Mesendoderm (in vitro differentiated cells): ENCODE measurements at regions not wholly inside any gene's neighbourhood (a gene's known extent, or its start where the extent isn't known, plus 50 kb on each side); places are given as distances from the start of the nearest gene placed in this dataset.

Experiments used
- DNase-seq: peaks from one replicate; pipeline ENCODE4 v3.0.0; 2013
- H2AK5ac ChIP-seq: 2 replicates; pipeline ENCODE4 v1.6.1; 2013; ENCODE audit warnings: low read length, inconsistent platforms
- H2BK120ac ChIP-seq: 2 replicates; pipeline ENCODE4 v1.6.1; 2013; ENCODE audit warnings: low read depth, mild to moderate bottlenecking, low read length, moderate library complexity, mixed read lengths
- H2BK15ac ChIP-seq: replicated peaks from 2 replicates; pipeline ENCODE4 v1.6.1; 2013; ENCODE audit warnings: low read depth, mild to moderate bottlenecking, moderate library complexity
- H2BK5ac ChIP-seq: 2 replicates; pipeline ENCODE4 v1.6.1; 2013; ENCODE audit warnings: low read length, inconsistent platforms
- H3K18ac ChIP-seq: 2 replicates; pipeline ENCODE4 v1.6.1; 2013; ENCODE audit warnings: mild to moderate bottlenecking, low read length, mixed read lengths
- H3K23ac ChIP-seq: one replicate; pipeline ENCODE4 v1.6.1; 2013; ENCODE audit warnings: low read length
- H3K27ac ChIP-seq: 2 replicates; pipeline ENCODE4 v1.5.1; 2013; ENCODE audit warnings: low read depth, mild to moderate bottlenecking, inconsistent platforms, low read length, moderate library complexity
- H3K27me3 ChIP-seq: 2 replicates; pipeline ENCODE4 v1.6.1; 2013; ENCODE audit warnings: low read length, control low read depth, mild to moderate bottlenecking, inconsistent platforms; ENCODE audit not compliant: insufficient read depth, poor library complexity
- H3K36me3 ChIP-seq: 2 replicates; pipeline ENCODE4 v1.6.1; 2013; ENCODE audit warnings: low read length, inconsistent platforms; ENCODE audit not compliant: control insufficient read depth, insufficient read depth
- H3K4ac ChIP-seq: one replicate; pipeline ENCODE4 v1.6.1; 2013; ENCODE audit warnings: low read depth, mild to moderate bottlenecking, low read length, moderate library complexity
- H3K4me1 ChIP-seq: 2 replicates; pipeline ENCODE4 v1.6.1; 2013; ENCODE audit warnings: low read depth, low read length, inconsistent platforms; ENCODE audit not compliant: control insufficient read depth
- H3K4me2 ChIP-seq: 2 replicates; pipeline ENCODE4 v1.6.1; 2013; ENCODE audit warnings: low read length
- H3K4me3 ChIP-seq: 2 replicates; pipeline ENCODE4 v1.5.1; 2013; ENCODE audit warnings: mild to moderate bottlenecking, low read length
- H3K56ac ChIP-seq: one replicate; pipeline ENCODE4 v1.6.1; 2013; ENCODE audit warnings: low read length
- H3K79me1 ChIP-seq: 2 replicates; pipeline ENCODE4 v1.6.1; 2013; ENCODE audit warnings: low read length, inconsistent platforms
- H3K79me2 ChIP-seq: 2 replicates; pipeline ENCODE4 v1.6.1; 2013; ENCODE audit warnings: mild to moderate bottlenecking, low read length; ENCODE audit not compliant: control insufficient read depth, insufficient read depth
- H3K9ac ChIP-seq: 2 replicates; pipeline ENCODE4 v1.6.1; 2013; ENCODE audit warnings: low read length, inconsistent platforms
- H4K5ac ChIP-seq: one replicate; pipeline ENCODE4 v1.6.1; 2013; ENCODE audit warnings: low read length
- H4K8ac ChIP-seq: one replicate; pipeline ENCODE4 v1.6.1; 2013; ENCODE audit warnings: low read depth, mild to moderate bottlenecking, control low read depth, low read length, moderate library complexity
- WGBS: extraction: QIAGEN DNeasy Blood & Tissue Kit; methylation state at CpG from one replicate; pipeline ENCODE4 v1.1.7; 2013; ENCODE audit warnings: low lambda C conversion rate, missing lambda C conversion rate; ENCODE audit not compliant: insufficient coverage; ENCODE audit errors: extremely low coverage; 5-methylcytosine and 5-hydroxymethylcytosine counted together

DNA sequence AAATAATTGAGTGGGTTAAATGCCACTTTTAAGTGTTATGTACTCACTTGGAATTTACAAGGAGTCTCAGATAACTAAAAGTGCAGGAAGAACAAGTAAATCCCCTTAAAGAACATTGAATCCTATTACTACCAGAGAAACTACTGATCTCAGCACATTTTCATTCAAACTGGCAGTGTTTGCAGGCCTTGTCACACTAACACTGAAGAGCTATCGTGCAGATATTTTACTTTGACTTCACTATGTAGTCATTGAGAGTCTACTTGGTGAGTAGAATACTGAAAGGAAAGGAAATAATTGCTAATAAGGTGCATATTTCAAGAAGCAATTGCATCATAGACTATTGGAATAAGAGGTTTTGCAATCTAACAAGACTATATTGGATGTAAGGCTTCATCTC lies 721.4 kb upstream of the CBLB start:
- Histone ChIP-seq H3K27me3 (no peaks in the 10 kb centered on the region), H2BK5ac (no peak overlapping the region), H3K79me1 (no peaks in the 10 kb centered on the region), H4K8ac (no peak overlapping the region), H3K9ac (no peak overlapping the region), H3K56ac (no peak overlapping the region), H3K4me1 (no peaks in the 10 kb centered on the region), H3K4me2 (no peak overlapping the region), H3K4ac (no peak overlapping the region), H3K79me2 (no peaks in the 10 kb centered on the region), H3K36me3 (no peaks in the 10 kb centered on the region), H3K27ac (no peak overlapping the region), H2BK15ac (no peak overlapping the region), H3K18ac (no peak overlapping the region), H2AK5ac (no peak overlapping the region), H4K5ac (no peak overlapping the region), H2BK120ac (no peak overlapping the region), H3K4me3 (no peak overlapping the region), H3K23ac (no peak overlapping the region)
- no peak for DNase-seq
- WGBS: no CpG with 5 or more reads among the region's 1 CpG

DNA sequence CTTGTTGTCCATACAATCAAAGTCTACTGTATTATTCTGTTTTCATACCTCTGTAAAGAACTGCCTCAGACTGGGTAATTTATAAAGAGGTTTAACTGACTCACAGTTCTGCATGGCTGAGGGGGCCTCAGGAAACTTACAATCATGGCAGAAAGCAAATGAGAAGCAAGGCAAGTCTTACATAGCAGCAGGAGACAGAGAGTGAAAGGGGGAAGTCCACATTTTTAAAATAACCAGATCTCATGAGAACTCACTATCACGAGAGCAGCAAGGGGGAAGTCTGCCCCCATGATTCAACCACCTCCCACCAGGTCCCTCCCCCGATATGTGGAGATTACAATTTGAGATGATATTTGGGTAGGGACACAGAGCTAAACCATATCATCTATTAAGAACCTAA lies 724.6 kb upstream of the CBLB start:
- H4K8ac ChIP-seq: no peak overlapping the region
- WGBS: no CpG with 5 or more reads among the region's 2 CpGs

GRCh38 chr3:106609666-106610301 lies 741.0 kb upstream of the CBLB start:
- Histone ChIP-seq H3K79me2 (no peaks in the 10 kb centered on the region), H3K56ac (no peak overlapping the region), H3K4me1 (no peaks in the 10 kb centered on the region), H3K27ac (no peak overlapping the region), H2AK5ac (no peak overlapping the region), H3K36me3 (no peaks in the 10 kb centered on the region), H3K4ac (no peak overlapping the region), H3K9ac (no peak overlapping the region), H3K23ac (no peak overlapping the region), H3K4me3 (no peak overlapping the region), H3K79me1 (no peaks in the 10 kb centered on the region), H3K18ac (no peak overlapping the region), H3K27me3 (no peaks in the 10 kb centered on the region), H2BK120ac (no peak overlapping the region), H4K8ac (no peak overlapping the region), H2BK5ac (no peak overlapping the region), H2BK15ac (no peak overlapping the region), H4K5ac (no peak overlapping the region), H3K4me2 (no peak overlapping the region)
- WGBS: no CpG with 5 or more reads among the region's 2 CpGs
- peak; percentile 84 for DNase-seq

More for the DNA sequence above, 724.6 kb upstream of the CBLB start:
- no peak for DNase-seq
- Histone ChIP-seq H3K4ac (no peak overlapping the region), H4K5ac (no peak overlapping the region), H3K9ac (no peak overlapping the region), H2BK15ac (no peak overlapping the region), H3K79me2 (no peaks in the 10 kb centered on the region), H3K23ac (no peak overlapping the region), H3K18ac (no peak overlapping the region), H2BK5ac (no peak overlapping the region), H3K4me1 (no peaks in the 10 kb centered on the region), H3K4me3 (no peak overlapping the region), H2AK5ac (no peak overlapping the region), H2BK120ac (no peak overlapping the region), H3K4me2 (no peak overlapping the region), H3K27ac (no peak overlapping the region), H3K56ac (no peak overlapping the region), H3K36me3 (no peaks in the 10 kb centered on the region), H3K27me3 (no peaks in the 10 kb centered on the region), H3K79me1 (no peaks in the 10 kb centered on the region)

DNA sequence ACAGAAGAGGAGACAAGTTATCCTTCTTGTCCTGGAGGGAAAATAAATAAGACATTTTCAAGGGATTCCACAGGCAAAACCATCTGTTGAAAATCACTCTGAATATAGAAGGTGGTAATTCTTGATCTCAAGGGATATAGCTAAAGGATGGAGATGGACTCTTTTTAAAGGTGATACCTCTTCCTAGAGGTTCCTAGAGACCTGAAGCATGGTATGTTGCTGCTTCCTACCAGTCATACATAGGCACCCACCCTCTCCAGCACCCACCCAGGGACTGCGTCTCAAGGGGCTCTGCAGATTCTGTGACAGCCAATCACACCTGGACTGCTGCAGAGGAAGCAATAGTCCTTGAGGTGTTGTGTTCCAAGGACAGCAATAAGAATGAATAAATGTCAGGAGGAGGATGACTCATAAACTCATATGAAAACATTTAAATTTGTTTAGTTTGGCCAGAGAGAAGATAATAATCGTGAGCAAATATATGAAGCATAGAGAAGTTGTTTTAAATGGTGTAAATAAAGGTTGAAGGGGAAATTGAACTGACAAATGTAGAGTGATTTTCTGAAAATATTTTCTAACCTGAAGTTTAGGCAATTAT lies 741.6 kb upstream of the CBLB start:
- WGBS: 100% methylated on average over 1 of the region's 2 CpGs

GRCh38 chr3:106611116-106611515 lies 742.3 kb upstream of the CBLB start:
- no peaks in the 10 kb centered on the region for H3K27me3 ChIP-seq

More for the DNA sequence above, 741.6 kb upstream of the CBLB start:
- H3K4me3 ChIP-seq: no peak overlapping the region
- H2AK5ac ChIP-seq: no peak overlapping the region
- no peak overlapping the region for H3K9ac ChIP-seq
- H3K23ac ChIP-seq: no peak overlapping the region
- no peak overlapping the region for H3K27ac ChIP-seq
- no peaks in the 10 kb centered on the region for H3K79me2 ChIP-seq
- no peaks in the 10 kb centered on the region for H3K79me1 ChIP-seq
- no peak overlapping the region for H3K56ac ChIP-seq
- no peak for DNase-seq
- no peak overlapping the region for H4K8ac ChIP-seq
- no peak overlapping the region for H3K4me2 ChIP-seq
- no peak overlapping the region for H2BK15ac ChIP-seq
- H3K4me1 ChIP-seq: no peaks in the 10 kb centered on the region
- no peaks in the 10 kb centered on the region for H3K27me3 ChIP-seq
- no peak overlapping the region for H3K18ac ChIP-seq
- H2BK120ac ChIP-seq: no peak overlapping the region
- no peak overlapping the region for H4K5ac ChIP-seq
- no peak overlapping the region for H2BK5ac ChIP-seq
- no peak overlapping the region for H3K4ac ChIP-seq
- no peaks in the 10 kb centered on the region for H3K36me3 ChIP-seq

DNA sequence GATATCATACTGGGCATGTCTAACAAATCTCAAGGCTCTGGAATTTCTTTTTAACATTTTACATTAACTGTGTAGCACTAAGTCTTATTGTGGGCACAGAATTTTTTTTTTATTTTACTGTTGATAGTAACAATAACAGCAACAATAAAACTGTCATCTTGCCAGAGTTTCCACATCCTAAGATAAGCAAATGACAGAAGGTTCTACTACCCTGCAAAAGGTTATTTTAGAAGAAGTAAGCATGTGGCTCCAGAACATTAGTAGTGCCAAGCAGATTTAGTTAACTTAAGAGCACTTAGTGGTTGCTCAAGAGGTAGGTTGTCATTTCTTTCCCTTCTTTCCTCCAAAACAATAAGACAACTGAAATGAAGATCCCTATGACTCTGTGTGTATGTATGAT lies 743.0 kb upstream of the CBLB start:
- H3K27ac ChIP-seq: no peak overlapping the region
- H4K5ac ChIP-seq: no peak overlapping the region
- H3K79me2 ChIP-seq: no peaks in the 10 kb centered on the region
- H3K36me3 ChIP-seq: no peaks in the 10 kb centered on the region
- H2AK5ac ChIP-seq: no peak overlapping the region
- H3K4me2 ChIP-seq: no peak overlapping the region
- DNase-seq: no peak
- H3K27me3 ChIP-seq: no peaks in the 10 kb centered on the region
- H3K4ac ChIP-seq: no peak overlapping the region
- no peak overlapping the region for H2BK120ac ChIP-seq
- no peak overlapping the region for H2BK5ac ChIP-seq
- H3K23ac ChIP-seq: no peak overlapping the region
- no peak overlapping the region for H4K8ac ChIP-seq
- H3K4me1 ChIP-seq: no peaks in the 10 kb centered on the region
- no peak overlapping the region for H3K4me3 ChIP-seq
- H3K79me1 ChIP-seq: no peaks in the 10 kb centered on the region
- H3K18ac ChIP-seq: no peak overlapping the region
- no peak overlapping the region for H2BK15ac ChIP-seq
- H3K56ac ChIP-seq: no peak overlapping the region
- H3K9ac ChIP-seq: no peak overlapping the region

More at GRCh38 chr3:106611116-106611515, 742.3 kb upstream of the CBLB start:
- H2BK5ac ChIP-seq: no peak overlapping the region
- H2AK5ac ChIP-seq: no peak overlapping the region
- H3K4ac ChIP-seq: no peak overlapping the region
- DNase-seq: no peak
- no peak overlapping the region for H2BK120ac ChIP-seq
- no peak overlapping the region for H4K5ac ChIP-seq
- no peak overlapping the region for H3K56ac ChIP-seq
- no peaks in the 10 kb centered on the region for H3K79me2 ChIP-seq
- no peaks in the 10 kb centered on the region for H3K4me1 ChIP-seq
- H3K79me1 ChIP-seq: no peaks in the 10 kb centered on the region
- H3K4me2 ChIP-seq: no peak overlapping the region
- no peak overlapping the region for H3K4me3 ChIP-seq
- H4K8ac ChIP-seq: no peak overlapping the region
- H3K27ac ChIP-seq: no peak overlapping the region
- no peak overlapping the region for H3K18ac ChIP-seq
- H3K23ac ChIP-seq: no peak overlapping the region
- no CpG with 5 or more reads among the region's 1 CpG for WGBS
- H2BK15ac ChIP-seq: no peak overlapping the region
- H3K36me3 ChIP-seq: no peaks in the 10 kb centered on the region
- H3K9ac ChIP-seq: no peak overlapping the region
